Smooth muscle cell (in vitro differentiated cells): ENCODE measurements at regions not wholly inside any gene's neighbourhood (a gene's known extent, or its start where the extent isn't known, plus 50 kb on each side); places are given as distances from the start of the nearest gene placed in this dataset.
A peak's percentile ranks its signal among the peaks of the same experiment; 100 is the strongest.

ENCODE experiments used
- DNase-seq: peaks from one replicate; lab custom pipeline; 2025; ENCODE audit not compliant: unreplicated experiment; lab: John Stamatoyannopoulos, UW
- H2AFZ ChIP-seq: fragments of 200-600 bp; sonication (generic); 2 replicates; pipeline ENCODE4 v1.6.0; 2016; ENCODE audit warnings: antibody characterized with exemption, low read depth, mild to moderate bottlenecking
- H3F3A ChIP-seq: fragments of 200-600 bp; sonication (generic); 2 replicates; pipeline ENCODE4 v1.6.0; 2017; ENCODE audit warnings: antibody characterized with exemption, low read depth
- H3K27ac ChIP-seq: fragments of 200-600 bp; sonication (generic); 2 replicates; pipeline ENCODE4 v1.5.1; 2016; ENCODE audit warnings: low read depth, mild to moderate bottlenecking
- H3K27me3 ChIP-seq: fragments of 200-600 bp; sonication (generic); 2 replicates; pipeline ENCODE4 v1.6.1; 2016; ENCODE audit warnings: low read depth, mild to moderate bottlenecking
- H3K36me3 ChIP-seq: fragments of 200-600 bp; sonication (generic); 2 replicates; pipeline ENCODE4 v1.5.1; 2016; ENCODE audit warnings: low read depth
- H3K4me1 ChIP-seq: fragments of 200-600 bp; sonication (generic); 2 replicates; pipeline ENCODE4 v1.5.1; 2016; ENCODE audit warnings: low read depth
- H3K4me2 ChIP-seq: fragments of 200-600 bp; sonication (generic); 2 replicates; pipeline ENCODE4 v1.6.0; 2016; ENCODE audit warnings: mild to moderate bottlenecking
- H3K4me3 ChIP-seq: fragments of 200-600 bp; sonication (generic); 2 replicates; pipeline ENCODE4 v1.5.1; 2016; ENCODE audit warnings: mild to moderate bottlenecking
- H3K79me2 ChIP-seq: fragments of 200-600 bp; sonication (generic); 2 replicates; pipeline ENCODE4 v1.6.0; 2016; ENCODE audit warnings: low read depth, mild to moderate bottlenecking
- H3K9ac ChIP-seq: fragments of 200-600 bp; sonication (generic); 2 replicates; pipeline ENCODE4 v1.6.0; 2016; ENCODE audit warnings: low read depth
- H3K9me3 ChIP-seq: fragments of 200-600 bp; sonication (generic); replicated peaks from 2 replicates; pipeline ENCODE4 v1.5.1; 2016; ENCODE audit warnings: low read depth
- H4K20me1 ChIP-seq: fragments of 200-600 bp; sonication (generic); 2 replicates; pipeline ENCODE4 v1.6.0; 2016; ENCODE audit warnings: low read depth
- CTCF ChIP-seq: fragments of 200-600 bp; sonication (generic); IDR thresholded peaks from 2 replicates; pipeline ENCODE4 v1.5.1; 2017; ENCODE audit warnings: borderline replicate concordance, mild to moderate bottlenecking, antibody characterized with exemption; ENCODE audit not compliant: insufficient read depth, poor library complexity, severe bottlenecking
- WGBS: methylation state at CpG from one replicate; pipeline ENCODE4 v1.1.7; 2016; ENCODE audit warnings: low lambda C conversion rate; 5-methylcytosine and 5-hydroxymethylcytosine counted together

GRCh38 chr9:134967547-134967930 lies 49.8 kb upstream of the FCN1 start:
- Histone ChIP-seq H2AFZ (no peak overlapping the region), H3K27me3 (peaks cover 15% of the 10 kb centered on the region), H3K4me2 (peak overlapping the region; percentile 67), H3K36me3 (no peaks in the 10 kb centered on the region), H3K4me3 (no peak overlapping the region), H3K9ac (no peak overlapping the region), H3F3A (no peaks in the 10 kb centered on the region), H3K27ac (peak overlapping the region; percentile 5), H4K20me1 (no peaks in the 10 kb centered on the region), H3K79me2 (no peaks in the 10 kb centered on the region), H3K4me1 (peaks cover 13% of the 10 kb centered on the region), H3K9me3 (no peaks in the 10 kb centered on the region)
- TF ChIP-seq CTCF = no peak
- DNase-seq = no peak
- WGBS = 71% methylated on average over 13 of the region's 13 CpGs

GRCh38 chr9:134968011-134968822 lies 50.5 kb upstream of the FCN1 start:
- Histone ChIP-seq H3K9me3 (no peaks in the 10 kb centered on the region), H3K27ac (peak overlapping the region; percentile 5), H3F3A (no peaks in the 10 kb centered on the region), H3K4me3 (no peak overlapping the region), H4K20me1 (no peaks in the 10 kb centered on the region), H3K27me3 (peaks cover 22% of the 10 kb centered on the region), H3K4me2 (peak overlapping the region; percentile 67), H3K79me2 (no peaks in the 10 kb centered on the region), H3K9ac (no peak overlapping the region), H2AFZ (no peak overlapping the region), H3K4me1 (peaks cover 13% of the 10 kb centered on the region), H3K36me3 (no peaks in the 10 kb centered on the region)
- DNase-seq = no peak
- no peak for TF ChIP-seq CTCF
- 72% methylated on average over 18 of the region's 18 CpGs for WGBS

- H3K9ac ChIP-seq = no peak overlapping the region
- H2AFZ ChIP-seq = no peak overlapping the region
- DNase-seq = no peak
- H3K27ac ChIP-seq = no peak overlapping the region
- no peaks in the 10 kb centered on the region for H3K9me3 ChIP-seq
- no peaks in the 10 kb centered on the region for H3K79me2 ChIP-seq
- TF ChIP-seq CTCF = no peak
- no peaks in the 10 kb centered on the region for H4K20me1 ChIP-seq
- H3F3A ChIP-seq = no peaks in the 10 kb centered on the region
- no peaks in the 10 kb centered on the region for H3K36me3 ChIP-seq
- WGBS = 91% methylated on average over 3 of the region's 3 CpGs
- H3K4me1 ChIP-seq = peaks cover 13% of the 10 kb centered on the region
- H3K27me3 ChIP-seq = peaks cover 26% of the 10 kb centered on the region
- no peak overlapping the region for H3K4me2 ChIP-seq
- no peak overlapping the region for H3K4me3 ChIP-seq
Observed at GRCh38 chr9:134968823-134969090, 51.0 kb upstream of the FCN1 start.
